Loucy (cell line): ENCODE measurements at regions not wholly inside any gene's neighbourhood (a gene's known extent, or its start where the extent isn't known, plus 50 kb on each side); places are given as distances from the start of the nearest gene placed in this dataset.

ENCODE experiments used
- H2AFZ ChIP-seq: fragments of 200-600 bp; sonication (generic); 2 replicates; pipeline ENCODE4 v1.6.0; 2016; ENCODE audit warnings: antibody characterized with exemption, mild to moderate bottlenecking, low read length, moderate library complexity
- H3F3A ChIP-seq: fragments of 200-600 bp; 2 replicates; pipeline ENCODE4 v1.6.0; 2016; ENCODE audit warnings: antibody characterized with exemption, low read depth, mild to moderate bottlenecking
- H3K27me3 ChIP-seq: fragments of 200-600 bp; sonication (generic); 2 replicates; pipeline ENCODE4 v1.6.1; 2014; ENCODE audit warnings: low read length, mild to moderate bottlenecking; ENCODE audit not compliant: insufficient read depth, poor library complexity, severe bottlenecking
- H3K36me3 ChIP-seq: fragments of 200-600 bp; sonication (generic); 2 replicates; pipeline ENCODE4 v1.6.1; 2016; ENCODE audit warnings: low read length; ENCODE audit not compliant: insufficient read depth
- H3K4me1 ChIP-seq: fragments of 200-600 bp; sonication (generic); 2 replicates; pipeline ENCODE4 v1.5.1; 2014; ENCODE audit warnings: low read length, mild to moderate bottlenecking; ENCODE audit not compliant: insufficient read depth, poor library complexity, severe bottlenecking
- H3K4me2 ChIP-seq: fragments of 200-600 bp; sonication (generic); 2 replicates; pipeline ENCODE4 v1.6.0; 2014; ENCODE audit warnings: antibody characterized with exemption, low read length, low read depth, mild to moderate bottlenecking; ENCODE audit not compliant: poor library complexity, severe bottlenecking
- H3K4me3 ChIP-seq: fragments of 200-600 bp; sonication (generic); 2 replicates; pipeline ENCODE4 v1.5.1; 2014; ENCODE audit warnings: low read length, mild to moderate bottlenecking, mixed read lengths; ENCODE audit not compliant: poor library complexity, severe bottlenecking
- H3K79me2 ChIP-seq: fragments of 200-600 bp; sonication (generic); 2 replicates; pipeline ENCODE4 v1.6.1; 2014; ENCODE audit warnings: low read length; ENCODE audit not compliant: insufficient read depth
- H3K9ac ChIP-seq: fragments of 200-600 bp; sonication (generic); 2 replicates; pipeline ENCODE4 v1.6.0; 2014; ENCODE audit warnings: mild to moderate bottlenecking, low read depth, low read length, moderate library complexity; ENCODE audit not compliant: poor library complexity, severe bottlenecking
- H3K9me2 ChIP-seq: fragments of 200-600 bp; sonication (generic); replicated peaks from 2 replicates; pipeline ENCODE4 v1.6.1; 2016; ENCODE audit warnings: low read depth, low read length, mixed read lengths
- H3K9me3 ChIP-seq: fragments of 200-600 bp; sonication (generic); 2 replicates; pipeline ENCODE4 v1.6.1; 2014; ENCODE audit warnings: mild to moderate bottlenecking, antibody characterized with exemption, low read length, low read depth; ENCODE audit not compliant: insufficient read depth
- H4K20me1 ChIP-seq: fragments of 200-600 bp; sonication (generic); 2 replicates; pipeline ENCODE4 v1.6.0; 2014; ENCODE audit warnings: antibody characterized with exemption, low read length, mild to moderate bottlenecking; ENCODE audit not compliant: insufficient read depth, poor library complexity, severe bottlenecking
- CTCF ChIP-seq: fragments of 200-600 bp; sonication (generic); conservative IDR thresholded peaks from 2 replicates; pipeline ENCODE4 v1.5.1; 2014; ENCODE audit warnings: mild to moderate bottlenecking, antibody characterized with exemption, low read length
- EZH2phosphoT487 ChIP-seq: fragments of 200-600 bp; IDR thresholded peaks from 2 replicates; pipeline ENCODE4 v1.6.1; 2018; ENCODE audit warnings: antibody characterized with exemption, mild to moderate bottlenecking, moderate library complexity, borderline replicate concordance

GRCh38 chr6:91042656-91043055 is 455.8 kb upstream of the MAP3K7 start:
- Histone ChIP-seq H3F3A (no peaks in the 10 kb centered on the region), H3K9ac (no peak overlapping the region), H3K9me3 (no peaks in the 10 kb centered on the region), H3K4me2 (no peak overlapping the region), H3K27me3 (no peaks in the 10 kb centered on the region), H3K79me2 (no peaks in the 10 kb centered on the region), H2AFZ (no peak overlapping the region), H3K9me2 (no peaks in the 10 kb centered on the region), H3K36me3 (no peaks in the 10 kb centered on the region), H4K20me1 (no peaks in the 10 kb centered on the region), H3K4me1 (no peaks in the 10 kb centered on the region), H3K4me3 (no peak overlapping the region)
- TF ChIP-seq CTCF: no peak
- TF ChIP-seq EZH2phosphoT487: no peak

GRCh38 chr6:91033964-91034363 is 447.1 kb upstream of the MAP3K7 start:
- H3K9me2 ChIP-seq: no peaks in the 10 kb centered on the region
- H3F3A ChIP-seq: no peaks in the 10 kb centered on the region
- no peaks in the 10 kb centered on the region for H3K9me3 ChIP-seq
- H3K9ac ChIP-seq: no peak overlapping the region
- no peak overlapping the region for H3K4me3 ChIP-seq
- no peak overlapping the region for H3K4me2 ChIP-seq
- no peak overlapping the region for H2AFZ ChIP-seq
- no peaks in the 10 kb centered on the region for H4K20me1 ChIP-seq
- H3K27me3 ChIP-seq: no peaks in the 10 kb centered on the region
- no peaks in the 10 kb centered on the region for H3K4me1 ChIP-seq
- no peak for TF ChIP-seq EZH2phosphoT487
- TF ChIP-seq CTCF: no peak
- H3K79me2 ChIP-seq: no peaks in the 10 kb centered on the region
- H3K36me3 ChIP-seq: no peaks in the 10 kb centered on the region

- no peaks in the 10 kb centered on the region for H3K4me1 ChIP-seq
- no peak overlapping the region for H3K4me2 ChIP-seq
- no peaks in the 10 kb centered on the region for H4K20me1 ChIP-seq
- no peaks in the 10 kb centered on the region for H3F3A ChIP-seq
- TF ChIP-seq EZH2phosphoT487: no peak
- no peak for TF ChIP-seq CTCF
- no peak overlapping the region for H3K9ac ChIP-seq
- H3K79me2 ChIP-seq: no peaks in the 10 kb centered on the region
- H3K9me3 ChIP-seq: no peaks in the 10 kb centered on the region
- no peak overlapping the region for H2AFZ ChIP-seq
- no peaks in the 10 kb centered on the region for H3K9me2 ChIP-seq
- no peaks in the 10 kb centered on the region for H3K36me3 ChIP-seq
- H3K4me3 ChIP-seq: no peak overlapping the region
- no peaks in the 10 kb centered on the region for H3K27me3 ChIP-seq
Observed at GRCh38 chr6:91031581-91031980, 444.7 kb upstream of the MAP3K7 start.
